ENCODE measurements at regions not wholly inside any gene's neighbourhood (a gene's known extent, or its start where the extent isn't known, plus 50 kb on each side); places are given as distances from the start of the nearest gene placed in this dataset.

DNA sequence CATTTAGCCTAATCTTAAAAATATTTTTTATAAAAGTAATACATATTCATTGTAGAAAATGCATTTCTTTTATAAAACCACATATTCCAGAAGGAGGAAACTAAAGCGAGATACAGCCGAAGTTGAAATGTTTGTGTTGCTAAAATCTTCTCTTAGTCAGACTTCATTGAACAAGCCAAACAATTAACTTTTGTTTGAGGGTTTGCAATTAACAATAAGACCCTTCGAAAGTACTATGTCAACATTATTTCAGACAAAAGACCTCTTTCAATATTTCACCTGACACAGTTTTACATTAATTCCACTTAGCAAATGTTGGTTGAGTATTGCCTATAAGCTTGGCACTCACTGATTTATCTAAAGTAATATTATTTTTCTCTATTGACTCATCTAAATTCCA lies 354.0 kb upstream of the ADAMTS5 start:
- TF ChIP-seq, protein P1, sequence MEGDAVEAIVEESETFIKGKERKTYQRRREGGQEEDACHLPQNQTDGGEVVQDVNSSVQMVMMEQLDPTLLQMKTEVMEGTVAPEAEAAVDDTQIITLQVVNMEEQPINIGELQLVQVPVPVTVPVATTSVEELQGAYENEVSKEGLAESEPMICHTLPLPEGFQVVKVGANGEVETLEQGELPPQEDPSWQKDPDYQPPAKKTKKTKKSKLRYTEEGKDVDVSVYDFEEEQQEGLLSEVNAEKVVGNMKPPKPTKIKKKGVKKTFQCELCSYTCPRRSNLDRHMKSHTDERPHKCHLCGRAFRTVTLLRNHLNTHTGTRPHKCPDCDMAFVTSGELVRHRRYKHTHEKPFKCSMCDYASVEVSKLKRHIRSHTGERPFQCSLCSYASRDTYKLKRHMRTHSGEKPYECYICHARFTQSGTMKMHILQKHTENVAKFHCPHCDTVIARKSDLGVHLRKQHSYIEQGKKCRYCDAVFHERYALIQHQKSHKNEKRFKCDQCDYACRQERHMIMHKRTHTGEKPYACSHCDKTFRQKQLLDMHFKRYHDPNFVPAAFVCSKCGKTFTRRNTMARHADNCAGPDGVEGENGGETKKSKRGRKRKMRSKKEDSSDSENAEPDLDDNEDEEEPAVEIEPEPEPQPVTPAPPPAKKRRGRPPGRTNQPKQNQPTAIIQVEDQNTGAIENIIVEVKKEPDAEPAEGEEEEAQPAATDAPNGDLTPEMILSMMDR (IDR thresholded peaks at IDR 0.05), result no peak
- no peak for TF ChIP-seq POLR2A (IDR thresholded peaks at IDR 0.05)
